Femur (tissue), 1 donor: ENCODE measurements at regions not wholly inside any gene's neighbourhood (a gene's known extent, or its start where the extent isn't known, plus 50 kb on each side); places are given as distances from the start of the nearest gene placed in this dataset.
"Not testable (repeated sequence)": the region's sequence is repeated elsewhere in the genome, so short reads cannot be mapped to it uniquely, and the experiment has no call there.

Experiments
- DNase-seq: peaks from one replicate; pipeline ENCODE4 v3.0.0-alpha.2; 2017

DNA sequence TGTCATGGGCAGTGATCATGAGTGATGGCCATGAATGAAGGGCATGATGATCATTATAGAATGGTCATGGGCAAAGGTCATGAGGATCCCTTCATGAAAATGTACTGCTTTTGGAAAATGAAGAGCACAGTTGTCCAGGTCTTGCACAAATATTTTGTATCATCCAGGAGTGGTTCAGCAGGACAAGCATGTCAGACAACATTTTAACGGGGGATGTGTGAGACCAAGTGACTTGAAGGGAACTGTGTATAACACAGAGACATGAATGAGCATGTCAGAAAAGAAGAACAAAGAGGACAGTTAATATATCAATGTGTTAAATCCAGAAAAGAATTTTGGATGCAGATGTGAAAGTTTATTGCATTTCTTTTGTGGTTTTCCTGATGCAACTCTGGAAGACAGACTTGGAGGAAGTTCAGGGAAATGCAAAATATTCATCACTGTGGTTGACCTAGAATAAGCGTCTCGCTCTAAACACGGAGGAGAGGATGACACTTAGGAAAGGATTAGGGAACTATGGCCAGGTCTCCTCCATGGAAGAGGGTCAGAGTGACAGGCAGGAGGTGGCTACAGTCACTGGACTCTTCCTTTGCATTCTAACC lies 116.1 kb upstream of the IRX4 start:
- DNase-seq, result no peak

DNA sequence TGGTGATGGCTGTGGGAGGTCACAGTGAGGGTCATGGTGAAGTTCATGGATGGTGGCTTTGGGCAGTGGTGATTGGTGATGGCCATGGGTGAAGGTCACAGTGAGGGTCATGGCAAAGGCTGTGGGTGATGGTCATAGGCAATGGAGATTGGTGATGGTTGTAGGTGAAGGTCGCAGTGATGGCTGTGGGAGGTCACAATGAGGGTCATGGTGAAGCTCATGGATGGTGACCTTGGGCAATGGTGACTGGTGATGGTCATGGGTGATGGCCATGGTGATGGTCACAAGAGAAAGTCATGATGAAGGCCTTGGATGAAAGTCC lies 115.6 kb upstream of the IRX4 start:
- DNase-seq, result no peak

DNA sequence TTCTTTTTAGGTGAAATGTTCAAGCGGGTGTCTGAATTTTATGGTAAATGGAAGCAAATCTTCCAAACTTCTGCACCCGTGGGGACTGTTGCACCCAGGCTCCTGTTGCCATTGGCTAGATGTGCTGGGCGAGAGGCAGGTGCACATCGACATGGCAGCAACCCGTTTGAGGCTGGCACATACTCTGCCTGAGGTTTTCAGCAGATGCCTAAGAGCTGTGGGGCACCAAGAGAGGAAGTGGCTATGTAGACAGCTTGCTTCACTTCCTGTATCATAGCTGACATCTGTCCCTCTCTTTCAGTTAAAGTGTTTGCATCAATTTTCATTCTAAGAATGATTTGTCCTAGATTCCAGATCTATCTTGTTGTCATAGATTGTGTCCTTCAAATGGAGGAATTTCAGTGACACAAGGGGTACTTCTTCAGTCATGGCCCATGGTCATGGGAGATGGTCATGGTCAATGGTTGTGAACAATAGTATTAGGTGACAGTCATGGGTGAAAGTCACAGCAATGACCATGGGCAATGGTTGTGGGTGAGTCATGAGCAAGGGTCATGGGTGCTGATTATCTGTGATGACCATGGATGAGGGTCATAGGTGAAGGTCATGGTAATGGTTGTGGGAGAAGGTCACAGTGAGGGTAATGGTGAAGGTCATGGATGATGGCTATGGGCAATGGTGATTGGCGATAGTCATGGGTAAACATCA lies 115.1 kb upstream of the IRX4 start:
- no peak for DNase-seq

DNA sequence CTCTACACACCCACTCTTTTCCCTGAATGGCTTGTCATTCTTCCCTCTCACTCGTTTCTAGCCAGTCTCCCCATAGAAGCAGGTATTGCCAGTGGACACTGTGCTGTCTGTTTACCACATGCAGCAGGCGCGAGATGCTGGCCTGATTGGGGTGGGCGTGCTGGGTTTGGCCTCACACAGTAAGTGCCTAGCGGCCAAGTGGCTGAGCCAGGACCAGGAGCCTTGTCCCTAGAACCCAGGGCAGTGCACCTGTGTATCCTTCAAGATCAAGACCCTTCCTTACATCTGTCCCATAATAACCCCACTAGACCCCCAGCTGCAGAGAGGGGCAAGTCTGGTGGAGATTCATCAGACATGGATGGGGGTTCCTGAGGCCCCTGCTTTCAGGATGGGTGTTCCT lies 112.8 kb upstream of the IRX4 start:
- no peak for DNase-seq

DNA sequence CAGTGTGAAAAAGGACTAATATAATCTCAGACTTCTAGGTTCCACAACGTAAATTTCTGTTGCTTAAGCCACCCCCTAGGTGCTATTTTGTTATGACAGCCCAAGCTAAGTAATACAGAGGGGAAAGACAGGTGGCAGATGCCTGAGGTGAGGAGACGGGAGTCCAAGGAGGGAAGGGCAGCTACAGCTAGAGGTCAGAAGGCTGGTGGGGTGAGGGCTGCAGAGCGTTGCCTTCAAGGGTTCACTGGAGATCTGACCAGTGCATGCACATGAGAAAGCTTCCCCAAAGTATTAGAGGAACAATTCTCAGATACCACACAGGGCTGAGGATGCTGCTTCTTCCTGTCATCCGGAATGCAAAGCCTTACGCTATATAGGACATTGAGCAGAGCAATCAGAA lies 104.7 kb upstream of the IRX4 start:
- DNase-seq, result no peak

DNA sequence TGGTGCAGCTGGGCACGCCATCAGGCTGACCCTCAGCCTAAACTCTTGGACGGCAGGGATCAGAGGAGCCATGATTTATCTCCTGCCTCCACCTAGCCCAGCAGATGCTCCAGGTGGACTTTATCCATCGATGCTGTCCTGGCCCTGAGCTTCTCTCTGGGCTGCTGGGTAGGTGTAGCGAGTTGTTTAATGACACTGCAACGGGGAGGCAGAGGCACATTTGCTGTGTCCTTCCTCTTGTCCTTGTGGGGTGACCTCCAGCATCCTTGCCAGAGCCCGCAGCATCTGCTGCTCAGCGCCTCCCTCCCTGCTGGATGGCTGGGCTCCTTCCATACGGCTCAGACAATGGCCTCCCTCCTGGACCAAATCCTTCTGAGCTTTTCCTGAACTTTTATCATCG lies 103.1 kb upstream of the IRX4 start:
- DNase-seq, result no peak

DNA sequence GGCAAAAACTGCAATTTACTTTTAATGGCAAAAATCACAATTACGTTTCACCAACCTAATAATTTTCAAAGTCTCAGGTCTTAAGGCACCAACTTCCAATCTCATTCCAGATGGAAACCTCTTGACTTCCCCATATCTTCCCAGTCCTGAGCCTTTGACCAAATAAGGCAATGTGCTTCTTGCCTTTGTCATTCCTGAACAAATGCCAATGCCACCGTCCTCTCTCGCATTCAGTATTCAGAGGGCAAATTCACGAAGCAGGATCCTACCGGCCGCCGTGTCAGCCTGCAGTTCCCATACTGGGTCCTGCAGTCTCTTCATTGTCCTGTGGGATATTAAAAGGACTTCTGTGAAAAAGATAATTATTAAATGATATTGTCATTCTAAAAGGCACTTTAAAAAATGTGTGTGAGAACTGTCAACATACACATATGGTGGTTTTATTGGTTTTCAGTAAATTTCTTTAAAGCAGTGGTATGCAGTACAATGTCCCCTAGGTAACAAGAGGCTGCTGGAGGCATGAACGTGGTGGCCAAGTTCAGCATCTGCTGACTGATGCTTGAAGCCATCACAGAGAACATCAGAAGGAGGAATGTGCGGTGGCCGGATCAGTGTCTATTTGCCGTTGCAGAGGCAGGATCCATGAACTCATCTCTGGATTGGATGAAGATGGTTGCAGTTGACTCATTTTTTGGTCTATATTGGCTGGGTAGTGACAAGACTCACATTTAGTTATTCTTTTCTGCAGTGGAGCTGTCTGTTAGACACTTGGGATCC lies 101.4 kb upstream of the IRX4 start:
- no peak for DNase-seq

DNA sequence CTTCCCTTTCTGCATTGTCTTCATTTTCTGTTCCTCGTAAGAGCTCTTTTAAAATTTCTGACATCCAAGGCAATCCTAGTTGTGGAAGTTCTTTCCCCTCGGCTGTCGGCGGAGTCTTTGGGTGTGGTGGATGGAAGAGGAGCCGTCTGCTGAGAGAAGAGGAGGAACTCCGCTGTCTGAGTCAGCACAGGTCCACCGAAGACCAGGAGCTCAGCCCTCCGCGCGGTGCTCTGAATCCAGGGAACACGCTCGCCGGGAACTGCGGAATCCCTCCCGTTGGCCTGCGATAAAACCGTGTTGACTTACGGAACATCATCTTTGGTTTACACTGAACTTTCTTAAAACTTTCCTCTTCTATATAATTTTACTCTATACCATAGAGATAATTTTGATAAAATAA lies 100.7 kb upstream of the IRX4 start:
- DNase-seq, result no peak

DNA sequence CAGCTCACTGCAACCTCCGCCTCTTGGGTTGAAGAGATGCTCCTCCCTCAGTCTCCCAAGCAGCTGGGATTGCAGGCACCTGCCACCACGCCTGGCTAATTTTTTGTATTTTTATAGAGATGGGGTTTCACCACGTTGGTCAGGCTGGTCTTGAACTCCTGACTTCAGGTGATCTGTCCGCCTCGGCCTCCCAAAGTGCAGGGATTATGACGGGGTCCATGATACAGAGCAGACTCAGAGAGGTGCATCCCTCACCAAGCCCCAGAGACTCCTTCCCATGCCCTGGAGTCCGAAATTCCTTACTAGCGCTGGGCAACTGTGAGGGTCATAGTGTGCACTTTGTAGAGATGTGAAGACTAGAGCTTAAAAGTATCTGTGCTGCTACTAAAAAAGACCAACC lies 99.8 kb upstream of the IRX4 start:
- not testable (repeated sequence) for DNase-seq

DNA sequence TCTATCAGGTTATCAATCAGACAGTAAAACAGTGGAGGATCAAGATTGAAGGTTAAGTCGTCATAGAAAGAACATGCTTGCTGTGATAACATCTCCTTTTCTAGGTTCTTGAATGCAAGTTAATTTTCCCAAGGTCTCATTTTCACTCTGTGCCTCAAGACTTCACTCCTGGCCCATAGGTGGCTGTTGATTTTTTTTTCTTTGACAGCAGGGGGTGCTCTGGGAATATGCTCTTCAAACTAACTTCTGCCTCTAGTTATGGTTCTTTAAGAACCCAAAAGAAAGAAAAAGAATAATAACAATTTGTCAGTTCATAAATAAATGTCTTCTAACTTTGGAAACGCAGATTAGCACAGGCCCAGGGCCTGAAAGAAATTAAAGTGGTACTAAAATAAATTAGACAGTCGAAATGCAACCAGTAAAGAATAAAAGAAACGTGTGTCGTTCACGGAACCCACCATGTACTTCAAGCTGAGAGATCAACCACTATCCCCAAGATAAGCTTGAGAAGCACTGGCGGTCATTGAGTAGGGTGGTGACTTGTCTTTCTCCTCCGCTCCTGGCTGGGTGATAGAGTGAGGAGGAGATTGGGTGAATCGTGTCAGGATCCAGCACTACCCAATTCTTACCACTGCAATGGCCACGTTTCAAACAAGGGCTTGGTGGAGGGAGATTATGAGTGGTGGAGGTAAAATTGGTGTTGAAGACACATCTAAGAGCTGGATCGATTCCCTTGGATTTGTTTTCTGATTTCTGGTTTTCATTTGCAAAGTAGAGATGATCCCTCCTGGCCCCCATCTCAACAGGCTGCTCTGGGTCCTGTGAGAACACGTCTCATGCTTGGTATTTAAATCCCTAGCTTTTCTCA lies 93.4 kb upstream of the IRX4 start:
- DNase-seq, result no peak

DNA sequence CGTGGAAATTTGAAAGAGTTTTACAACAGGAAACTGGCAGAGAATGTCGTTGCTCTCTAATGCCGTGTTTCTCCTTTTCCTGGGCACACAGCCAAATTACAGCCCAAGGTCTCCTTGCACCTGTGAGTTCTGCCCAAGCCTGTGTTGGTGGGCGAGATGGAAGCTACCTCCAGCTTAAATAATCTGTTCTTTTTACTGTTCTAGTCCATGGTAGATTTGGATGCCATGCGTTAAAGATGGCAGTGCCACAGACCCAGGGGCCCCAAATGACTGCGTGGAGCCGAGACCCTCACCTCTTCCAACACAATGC lies 92.6 kb upstream of the IRX4 start:
- no peak for DNase-seq

DNA sequence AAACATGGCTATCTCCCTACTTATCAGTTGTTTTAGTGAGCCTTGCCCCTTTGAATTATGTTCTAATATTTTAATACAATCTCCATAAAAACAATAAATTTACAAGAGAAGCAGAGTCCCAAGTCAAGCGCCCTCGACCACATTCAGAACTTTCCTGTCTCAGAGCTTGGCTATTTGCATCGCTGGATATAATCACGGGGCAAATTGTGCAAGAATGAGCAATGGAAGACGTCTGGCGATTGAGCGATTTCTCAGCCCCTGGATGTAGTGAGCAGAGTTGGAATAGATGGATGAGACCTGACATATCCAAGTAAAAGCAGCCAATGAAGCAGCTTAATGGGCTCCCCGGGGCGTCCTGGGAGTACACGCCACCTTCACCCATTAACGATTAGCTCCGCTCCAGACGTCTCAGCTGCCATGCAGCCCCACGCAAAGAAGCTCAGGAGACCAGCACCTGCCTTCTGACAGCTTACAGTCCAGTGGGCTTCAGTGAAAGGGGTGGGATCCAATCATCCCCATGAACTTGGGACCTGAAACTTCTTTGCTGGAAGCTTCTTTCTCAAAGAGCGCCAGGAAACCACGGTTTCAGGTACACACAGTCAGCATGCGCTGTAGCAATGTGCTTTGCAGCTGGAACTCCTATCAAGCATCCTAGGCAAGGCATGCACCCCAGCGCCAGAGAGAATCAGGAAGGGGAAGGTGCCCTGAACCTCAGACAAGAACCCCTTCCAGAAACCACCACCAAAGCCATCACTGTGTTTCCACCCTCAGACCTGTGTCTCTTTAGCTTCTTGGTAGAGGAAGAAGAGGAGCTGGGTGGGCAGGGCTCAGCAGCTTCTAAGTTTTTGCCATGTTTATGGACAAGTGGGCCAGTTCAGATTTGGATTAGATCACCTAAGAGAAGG lies 92.0 kb upstream of the IRX4 start:
- no peak for DNase-seq

DNA sequence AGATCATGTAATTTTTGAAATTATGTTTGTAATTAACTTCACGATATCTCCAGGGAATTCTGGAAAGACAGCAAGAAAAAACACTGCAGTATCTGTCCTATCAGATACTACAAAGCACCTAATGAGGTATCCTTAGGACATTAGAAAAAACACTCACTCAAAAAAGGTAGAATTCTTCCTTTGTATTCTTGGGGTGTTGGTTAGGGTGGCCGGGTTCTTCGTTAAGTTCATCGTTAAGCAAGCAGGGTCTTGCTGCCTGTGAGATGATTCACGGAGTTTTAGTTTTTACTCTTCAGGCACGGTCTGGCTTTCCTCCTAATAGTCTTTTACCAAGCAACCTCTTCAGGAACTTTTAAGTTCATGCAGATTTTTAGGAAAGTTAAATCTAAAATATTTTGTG lies 91.4 kb upstream of the IRX4 start:
- DNase-seq, result no peak

DNA sequence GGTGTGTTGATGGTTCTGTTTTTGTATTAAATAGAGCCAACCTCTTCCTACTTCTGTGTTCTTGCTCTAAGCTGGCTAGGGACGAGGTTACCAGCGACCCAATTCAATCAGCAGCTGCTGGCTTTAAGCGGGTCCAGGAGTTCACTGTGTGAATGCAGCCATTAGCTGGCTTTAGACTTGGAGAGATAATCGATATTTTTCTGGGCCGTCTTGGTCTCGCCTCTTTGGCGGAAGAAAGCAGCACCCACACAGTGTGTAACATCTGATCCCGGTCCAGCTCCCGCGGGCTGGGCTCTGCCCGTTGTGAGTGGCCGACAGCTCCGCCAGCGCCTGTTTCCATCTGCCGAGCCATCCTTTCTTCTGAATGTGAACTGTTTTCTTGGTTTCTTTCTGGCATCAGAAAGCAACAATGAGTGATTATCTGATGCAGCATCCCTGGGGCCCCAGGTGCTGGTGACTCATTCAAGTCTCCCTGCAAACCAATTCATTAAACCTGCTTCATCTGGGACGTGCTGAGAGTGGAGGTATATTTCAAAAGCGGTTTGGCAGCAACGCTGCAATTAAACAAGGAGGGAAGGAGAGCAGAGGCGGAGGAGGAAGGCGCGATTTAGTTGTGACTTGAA lies 90.8 kb upstream of the IRX4 start:
- no peak for DNase-seq

DNA sequence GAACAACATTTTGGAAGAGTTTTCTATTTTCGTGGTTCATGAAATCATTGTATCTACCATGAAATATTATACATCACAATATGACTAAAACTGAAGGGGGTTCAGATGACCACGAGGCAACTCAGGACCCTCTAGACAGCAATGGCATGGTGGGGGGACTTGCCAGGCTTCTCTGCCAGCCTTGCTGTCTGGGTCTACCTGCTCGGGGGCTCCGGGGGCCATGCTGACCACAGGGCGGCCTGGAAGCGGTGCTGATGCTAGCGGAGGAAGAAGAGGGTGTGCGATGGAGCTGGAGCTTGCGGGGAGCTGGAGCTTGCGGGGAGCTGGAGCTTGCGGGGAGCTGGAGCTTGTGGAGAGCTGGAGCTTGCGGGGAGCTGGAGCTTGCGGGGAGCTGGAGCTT lies 89.2 kb upstream of the IRX4 start:
- no peak for DNase-seq

DNA sequence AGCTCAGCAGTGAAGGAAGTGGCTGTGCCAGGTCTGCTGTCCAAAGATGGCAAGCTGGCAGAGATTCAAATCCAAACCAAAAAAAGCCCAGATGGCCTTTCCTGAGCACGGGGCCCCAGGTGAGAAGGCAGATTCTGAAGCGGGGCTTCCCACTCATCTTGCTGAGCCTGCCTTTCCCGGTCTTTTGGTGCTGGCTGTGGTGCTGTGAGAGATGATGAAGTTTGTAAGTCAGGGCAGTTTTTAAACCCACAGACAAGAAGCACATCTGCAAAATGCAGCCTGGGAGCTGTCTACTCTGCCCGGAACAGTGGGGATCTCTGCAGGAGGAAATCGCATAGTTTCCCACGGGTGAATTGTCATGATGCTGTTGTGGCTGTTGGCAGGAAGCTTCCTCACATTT lies 85.0 kb upstream of the IRX4 start:
- no peak for DNase-seq

DNA sequence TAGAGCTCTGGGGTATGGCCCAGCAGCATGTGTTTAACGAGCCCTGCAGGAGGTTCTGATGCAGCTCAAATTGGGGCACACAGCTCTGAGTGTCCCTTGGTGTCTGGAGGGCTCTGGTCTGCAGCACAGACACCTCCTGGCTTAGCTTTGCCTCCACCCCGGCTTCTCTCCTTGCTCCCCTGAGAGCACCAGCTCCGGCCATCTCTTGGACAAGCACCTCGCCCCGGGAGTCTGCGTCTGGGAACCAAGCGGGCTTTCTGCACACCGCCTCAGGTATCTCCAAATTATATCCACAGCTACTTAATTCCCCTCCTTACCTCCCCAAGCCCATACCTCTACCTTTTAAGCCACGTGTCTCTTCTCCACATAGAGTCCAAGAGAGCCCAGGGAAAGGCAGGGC lies 83.7 kb upstream of the IRX4 start:
- DNase-seq, result no peak

DNA sequence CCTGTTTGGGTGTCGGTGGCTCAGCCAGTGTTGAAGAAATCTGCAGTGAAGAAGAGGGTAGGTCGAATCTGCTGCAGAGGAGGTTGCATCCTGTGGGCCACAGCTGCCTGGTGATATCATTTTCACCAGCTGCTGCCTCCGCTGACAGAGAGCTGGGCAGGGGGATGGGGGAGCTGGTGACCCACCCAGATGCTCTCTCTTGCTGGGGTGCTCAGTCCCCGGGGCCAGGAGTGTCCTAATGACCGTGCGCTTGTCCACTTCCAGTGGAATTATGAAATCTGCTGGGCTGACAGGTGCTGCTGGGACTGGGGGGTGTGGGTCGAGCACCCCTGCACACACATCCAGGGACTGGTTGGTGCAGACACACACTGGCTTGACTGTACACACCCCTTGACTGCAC lies 83.2 kb upstream of the IRX4 start:
- DNase-seq, result peak; percentile 31

DNA sequence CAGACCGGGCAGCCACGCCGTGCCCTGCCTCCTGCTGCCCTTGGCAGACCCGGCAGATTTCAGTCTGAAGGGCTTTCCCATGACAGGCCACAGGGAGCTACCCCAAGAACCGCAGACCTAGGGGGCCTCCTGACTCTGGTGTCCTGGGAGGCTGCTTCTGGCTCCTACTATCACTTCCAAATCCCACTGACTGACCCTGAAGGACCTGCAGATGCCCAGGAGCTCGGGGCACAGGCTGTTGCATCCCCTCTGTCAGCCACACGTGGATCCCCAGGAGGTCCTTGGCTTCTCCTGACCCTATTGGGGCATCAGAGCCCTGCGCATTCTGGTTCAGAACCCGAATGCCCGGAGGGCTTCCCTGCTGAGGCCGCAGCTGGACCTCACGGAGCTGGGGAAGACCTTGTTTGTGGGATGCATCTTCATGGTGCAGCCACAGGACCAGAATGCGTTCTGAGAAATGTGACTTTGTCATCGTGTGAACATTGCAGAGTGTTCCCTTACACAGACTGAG lies 81.3 kb upstream of the IRX4 start:
- no peak for DNase-seq

DNA sequence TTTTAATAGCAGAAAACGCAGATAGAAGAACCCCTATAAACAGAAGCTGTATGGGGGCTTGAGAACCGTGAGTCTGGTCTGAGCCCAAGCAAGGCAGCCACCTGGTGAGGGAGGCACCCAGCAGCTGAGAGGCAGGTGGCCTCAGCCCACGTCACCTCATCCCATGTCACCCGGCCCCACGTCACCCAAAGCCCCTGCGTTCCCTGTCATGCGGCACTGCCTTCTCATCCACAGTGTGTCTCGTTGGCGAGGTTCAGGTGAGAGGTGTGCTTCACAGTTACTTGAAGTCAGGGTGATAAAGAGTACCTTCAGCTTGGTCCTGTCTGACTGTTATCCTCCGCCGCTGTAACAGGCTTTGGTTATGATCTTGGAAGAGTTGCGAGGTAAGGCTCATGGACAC lies 80.6 kb upstream of the IRX4 start:
- no peak for DNase-seq

DNA sequence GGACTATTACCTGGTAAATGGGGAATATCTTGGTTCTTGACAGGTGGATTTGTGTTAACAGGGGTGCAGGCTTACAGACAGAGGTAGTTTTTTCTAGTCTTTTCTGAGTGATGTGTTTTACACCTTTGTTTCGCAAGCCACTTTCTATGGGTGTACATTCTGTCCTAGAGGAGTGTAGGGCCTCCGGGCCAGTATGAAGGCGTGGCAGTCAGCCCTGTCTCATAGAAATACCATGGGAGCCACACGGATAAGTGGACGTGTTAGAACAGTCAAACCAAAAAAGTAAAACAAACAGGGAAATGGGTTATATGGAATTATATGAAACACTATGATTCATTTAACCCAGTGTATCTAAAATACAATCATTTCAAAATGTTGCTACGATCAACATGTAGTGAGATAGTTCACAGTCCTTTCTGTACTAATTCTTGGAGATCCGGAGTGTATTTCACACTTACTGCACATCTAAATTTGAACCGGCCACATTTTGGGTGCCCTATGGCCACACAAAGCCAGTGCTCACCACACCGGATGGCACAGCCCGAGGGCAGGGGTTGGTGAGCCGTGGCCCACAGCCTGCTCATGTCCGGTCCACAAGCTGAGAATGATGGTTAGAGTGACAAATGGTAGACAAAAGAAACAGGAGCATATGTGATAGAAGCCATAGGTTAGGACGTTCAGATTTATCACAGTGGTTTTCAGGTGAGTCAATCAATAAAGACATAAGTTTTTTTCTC lies 80.1 kb upstream of the IRX4 start:
- no peak for DNase-seq
